ENCODE measurements at regions not wholly inside any gene's neighbourhood (a gene's known extent, or its start where the extent isn't known, plus 50 kb on each side); places are given as distances from the start of the nearest gene placed in this dataset.
"Not testable (repeated sequence)": the region's sequence is repeated elsewhere in the genome, so short reads cannot be mapped to it uniquely, and the experiment has no call there.

GRCh38 chr6:154625721-154626120 lies 107.5 kb upstream of the SCAF8 start:
- Mint-ChIP-seq H3K9me3 (ENCODE audit: low read depth, unreplicated experiment) (no peaks in the 10 kb centered on the region), H3K27me3 (ENCODE audit: unreplicated experiment) (no peaks in the 10 kb centered on the region), H3K4me3 (ENCODE audit: low read depth, unreplicated experiment) (no peak overlapping the region), H3K27ac (ENCODE audit: unreplicated experiment) (no peak overlapping the region), H3K36me3 (ENCODE audit: insufficient read depth, unreplicated experiment) (no peaks in the 10 kb centered on the region), H3K4me1 (ENCODE audit: low read depth, unreplicated experiment) (no peaks in the 10 kb centered on the region)
- BruUV-seq (replicated peaks) = no TSS peak
- no peak for DNase-seq
- intact Hi-C loops (cut with micrococcal nuclease; ENCODE audit: unreplicated experiment) = no loop called here
- CTCF ChIA-PET = no interaction called here
- no peak for TF ChIP-seq CTCF (IDR thresholded peaks at IDR 0.05; ENCODE audit: unreplicated experiment)

GRCh38 chr6:154629127-154629526 lies 104.1 kb upstream of the SCAF8 start:
- DNase-seq = no peak
- H3K4me3 Mint-ChIP-seq (ENCODE audit: low read depth, unreplicated experiment) = no peak overlapping the region
- no peaks in the 10 kb centered on the region for H3K27me3 Mint-ChIP-seq (ENCODE audit: unreplicated experiment)
- intact Hi-C loops (cut with micrococcal nuclease; ENCODE audit: unreplicated experiment) = no loop called here
- H3K27ac Mint-ChIP-seq (ENCODE audit: unreplicated experiment) = no peak overlapping the region
- no peaks in the 10 kb centered on the region for H3K9me3 Mint-ChIP-seq (ENCODE audit: low read depth, unreplicated experiment)
- CTCF ChIA-PET = no interaction called here
- no peak for TF ChIP-seq CTCF (IDR thresholded peaks at IDR 0.05; ENCODE audit: unreplicated experiment)
- H3K4me1 Mint-ChIP-seq (ENCODE audit: low read depth, unreplicated experiment) = no peaks in the 10 kb centered on the region
- BruUV-seq (replicated peaks) = no TSS peak
- H3K36me3 Mint-ChIP-seq (ENCODE audit: insufficient read depth, unreplicated experiment) = no peaks in the 10 kb centered on the region

- Mint-ChIP-seq H3K27me3 (ENCODE audit: unreplicated experiment) (no peaks in the 10 kb centered on the region), H3K27ac (ENCODE audit: unreplicated experiment) (no peak overlapping the region), H3K9me3 (ENCODE audit: low read depth, unreplicated experiment) (no peaks in the 10 kb centered on the region), H3K36me3 (ENCODE audit: insufficient read depth, unreplicated experiment) (no peaks in the 10 kb centered on the region), H3K4me1 (ENCODE audit: low read depth, unreplicated experiment) (no peaks in the 10 kb centered on the region), H3K4me3 (ENCODE audit: low read depth, unreplicated experiment) (no peak overlapping the region)
- BruUV-seq (replicated peaks) = no TSS peak
- CTCF ChIA-PET = no interaction called here
- DNase-seq = no peak
- TF ChIP-seq CTCF (IDR thresholded peaks at IDR 0.05; ENCODE audit: unreplicated experiment) = no peak
- intact Hi-C loops (cut with micrococcal nuclease; ENCODE audit: unreplicated experiment) = no loop called here
These were observed 101.1 kb upstream of the SCAF8 start for GRCh38 chr6:154632119-154632518.

GRCh38 chr6:154637392-154637791 lies 95.8 kb upstream of the SCAF8 start:
- CTCF ChIA-PET = no interaction called here
- no peak for TF ChIP-seq CTCF (IDR thresholded peaks at IDR 0.05; ENCODE audit: unreplicated experiment)

GRCh38 chr6:154638369-154638768 lies 94.8 kb upstream of the SCAF8 start:
- Mint-ChIP-seq H3K27ac (ENCODE audit: unreplicated experiment) (no peak overlapping the region), H3K27me3 (ENCODE audit: unreplicated experiment) (no peaks in the 10 kb centered on the region), H3K4me3 (ENCODE audit: low read depth, unreplicated experiment) (no peak overlapping the region), H3K4me1 (ENCODE audit: low read depth, unreplicated experiment) (no peaks in the 10 kb centered on the region), H3K9me3 (ENCODE audit: low read depth, unreplicated experiment) (no peaks in the 10 kb centered on the region), H3K36me3 (ENCODE audit: insufficient read depth, unreplicated experiment) (no peaks in the 10 kb centered on the region)
- intact Hi-C loops (cut with micrococcal nuclease; ENCODE audit: unreplicated experiment) = no loop called here
- TF ChIP-seq CTCF (IDR thresholded peaks at IDR 0.05; ENCODE audit: unreplicated experiment) = no peak
- BruUV-seq (replicated peaks) = no TSS peak
- CTCF ChIA-PET = no interaction called here
- DNase-seq = no peak

More at GRCh38 chr6:154637392-154637791, 95.8 kb upstream of the SCAF8 start:
- H3K4me1 Mint-ChIP-seq (ENCODE audit: low read depth, unreplicated experiment) = no peaks in the 10 kb centered on the region
- BruUV-seq (replicated peaks) = no TSS peak
- H3K27me3 Mint-ChIP-seq (ENCODE audit: unreplicated experiment) = no peaks in the 10 kb centered on the region
- DNase-seq = no peak
- intact Hi-C loops (cut with micrococcal nuclease; ENCODE audit: unreplicated experiment) = no loop called here
- H3K27ac Mint-ChIP-seq (ENCODE audit: unreplicated experiment) = no peak overlapping the region
- H3K9me3 Mint-ChIP-seq (ENCODE audit: low read depth, unreplicated experiment) = no peaks in the 10 kb centered on the region
- H3K4me3 Mint-ChIP-seq (ENCODE audit: low read depth, unreplicated experiment) = no peak overlapping the region
- no peaks in the 10 kb centered on the region for H3K36me3 Mint-ChIP-seq (ENCODE audit: insufficient read depth, unreplicated experiment)

GRCh38 chr6:154639196-154639595 lies 94.0 kb upstream of the SCAF8 start:
- H3K36me3 Mint-ChIP-seq (ENCODE audit: insufficient read depth, unreplicated experiment); H3K27ac Mint-ChIP-seq (ENCODE audit: unreplicated experiment); H3K27me3 Mint-ChIP-seq (ENCODE audit: unreplicated experiment); H3K4me1 Mint-ChIP-seq (ENCODE audit: low read depth, unreplicated experiment); CTCF ChIA-PET; DNase-seq; BruUV-seq (replicated peaks); H3K4me3 Mint-ChIP-seq (ENCODE audit: low read depth, unreplicated experiment); intact Hi-C loops (cut with micrococcal nuclease; ENCODE audit: unreplicated experiment); H3K9me3 Mint-ChIP-seq (ENCODE audit: low read depth, unreplicated experiment): not testable (repeated sequence)

Measured in Calu3 (cell line).